ENCODE measurements at regions not wholly inside any gene's neighbourhood (a gene's known extent, or its start where the extent isn't known, plus 50 kb on each side); places are given as distances from the start of the nearest gene placed in this dataset.
A peak's percentile ranks its signal among the peaks of the same experiment; 100 is the strongest.
"Not testable (repeated sequence)": the region's sequence is repeated elsewhere in the genome, so short reads cannot be mapped to it uniquely, and the experiment has no call there.

DNA sequence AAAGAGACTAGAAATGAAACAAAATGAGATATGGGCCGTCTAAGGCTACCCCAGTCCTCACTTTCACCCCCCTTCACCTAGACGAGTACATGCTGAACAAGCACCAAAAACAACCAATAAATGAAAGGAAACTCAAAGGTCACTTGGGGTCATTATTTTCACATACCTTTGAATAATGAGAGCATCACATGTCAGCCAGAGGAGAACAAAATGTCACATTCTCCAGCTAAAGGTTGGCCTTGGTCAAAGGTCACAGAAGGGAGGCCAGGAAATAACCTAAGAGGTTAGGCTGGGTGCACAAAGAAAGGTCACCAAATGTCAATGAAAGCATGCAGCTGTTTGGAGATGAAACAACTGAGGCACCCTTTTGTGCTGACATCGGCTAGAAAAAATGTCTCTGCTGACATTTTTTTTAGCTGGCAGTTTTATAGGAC, 288.7 kb upstream of the USP25 start:
- no peak for DNase-seq

DNA sequence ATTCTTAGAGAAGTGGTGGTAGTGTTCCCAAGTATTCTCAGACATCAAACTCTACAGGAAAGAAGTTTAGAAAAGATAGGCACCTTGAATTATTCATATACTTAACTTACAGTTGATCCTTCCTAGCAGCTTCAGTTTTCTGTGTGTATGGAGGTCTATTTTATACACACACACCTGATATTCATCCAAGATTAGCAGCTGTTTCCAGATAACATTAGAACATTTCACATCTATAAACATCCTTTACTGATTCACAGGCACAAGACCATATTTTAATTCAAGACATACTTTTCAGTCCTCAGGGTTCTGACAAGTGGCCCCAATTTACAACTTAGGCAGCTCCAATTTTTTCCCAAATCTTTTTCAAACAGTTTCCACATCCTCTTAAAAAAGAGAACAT, 287.8 kb upstream of the USP25 start:
- DNase-seq: no peak

DNA sequence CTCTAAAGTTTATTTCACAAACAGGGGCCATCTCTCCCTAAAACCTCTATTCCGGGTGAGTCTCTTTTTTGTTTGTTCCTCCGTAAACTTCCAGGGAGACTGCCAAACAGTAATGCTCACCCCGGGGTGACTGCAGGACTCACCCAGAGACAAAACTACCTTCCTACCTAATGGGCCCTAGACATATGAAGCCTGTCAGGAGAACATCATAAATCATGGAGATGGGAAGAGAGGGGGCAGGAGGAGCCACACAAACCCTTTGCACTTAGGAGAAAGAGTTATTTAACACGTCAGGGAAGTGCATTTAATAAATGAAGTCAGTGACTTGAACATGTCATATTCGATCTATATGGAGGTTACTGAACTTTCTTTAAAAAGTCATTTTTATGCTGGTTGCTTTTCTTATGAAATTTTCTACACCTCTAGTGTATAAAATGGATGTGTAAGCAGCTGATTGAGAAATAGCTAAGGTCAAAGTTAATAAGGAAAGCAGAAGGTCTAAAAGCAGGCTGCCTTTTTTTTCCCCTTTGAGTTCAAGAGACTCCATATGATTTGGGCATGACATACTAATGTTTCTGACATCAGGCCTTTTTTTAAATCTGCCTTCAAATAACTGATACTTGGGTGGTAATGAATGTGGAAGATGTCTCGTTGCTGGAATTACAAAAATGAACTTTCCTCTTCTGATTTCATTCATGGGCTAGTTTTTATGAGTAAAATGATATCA, 286.9 kb upstream of the USP25 start:
- no peak for DNase-seq

DNA sequence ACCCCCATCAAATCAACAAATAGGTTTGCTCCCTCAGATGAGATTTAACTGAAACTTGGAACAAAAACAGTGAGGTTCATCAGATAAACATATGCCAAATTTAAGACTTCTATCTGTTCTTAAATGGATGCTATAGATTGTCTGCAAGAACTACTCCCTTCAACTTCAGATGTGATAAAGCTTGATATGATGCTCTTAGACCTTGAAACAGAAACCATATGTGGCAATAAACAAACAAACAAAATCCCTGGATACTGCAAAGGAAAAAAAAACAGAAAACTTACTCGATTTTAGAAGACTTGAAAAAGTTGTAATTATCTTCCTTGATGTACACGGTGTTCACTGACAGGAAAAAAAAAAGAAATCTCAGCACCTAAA, 286.1 kb upstream of the USP25 start:
- no peak for DNase-seq

DNA sequence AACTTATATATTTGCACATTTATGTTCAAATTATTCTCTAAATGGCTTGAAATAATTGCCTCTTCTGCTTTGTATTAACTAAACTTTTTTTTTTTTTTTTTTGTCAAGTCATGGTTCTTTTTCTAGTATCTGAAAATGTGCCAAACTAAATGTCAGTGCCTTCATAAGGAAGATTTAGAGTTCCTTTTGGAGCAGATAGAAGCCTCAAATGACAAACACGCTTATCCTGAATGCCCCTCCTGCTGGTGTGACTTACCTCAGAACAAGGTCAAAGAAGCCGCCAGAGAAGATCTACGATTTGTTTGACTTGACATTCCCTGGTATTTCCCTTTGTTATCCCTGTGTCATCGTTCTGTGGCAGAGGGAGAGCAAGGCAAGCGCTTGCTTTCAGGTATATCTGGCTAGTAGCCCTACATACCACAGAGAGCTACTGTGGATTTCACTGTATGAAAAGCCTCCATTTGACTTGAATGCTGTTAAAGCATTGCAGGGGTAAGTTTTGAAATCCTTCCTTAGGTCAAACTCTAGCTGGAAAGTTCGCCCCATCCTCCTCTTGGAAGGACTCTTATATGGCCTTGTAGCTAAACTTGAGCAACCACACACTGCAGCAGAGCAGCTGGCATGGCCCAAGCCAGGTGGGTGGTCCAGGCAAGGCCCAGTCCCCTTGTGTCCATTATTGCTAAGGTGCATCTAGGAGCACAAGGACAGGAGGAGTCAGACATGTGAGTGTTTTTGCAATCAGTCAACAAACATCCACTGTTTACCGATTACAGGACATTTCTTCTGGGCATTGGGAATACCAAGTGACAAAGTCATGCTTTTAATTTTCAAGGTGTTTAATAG, 285.4 kb upstream of the USP25 start:
- no peak for DNase-seq

DNA sequence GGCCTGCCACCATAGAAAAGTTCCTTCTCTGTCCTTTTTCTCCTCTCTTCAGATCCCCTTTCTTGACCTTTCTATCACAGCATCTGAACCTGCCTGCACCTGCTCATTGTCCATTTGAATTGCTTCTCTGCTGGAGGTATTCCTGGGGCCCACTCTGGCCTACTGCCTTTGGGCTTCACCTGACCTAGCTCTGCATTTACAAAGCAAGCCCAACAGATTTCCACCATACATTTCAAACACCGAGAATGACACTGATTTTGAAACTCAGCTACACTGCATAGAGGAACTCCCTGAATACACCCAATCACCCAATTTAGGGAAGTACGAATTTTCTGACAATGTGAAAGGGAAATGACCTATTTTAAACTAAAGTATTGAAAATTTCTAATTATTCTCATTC, 284.5 kb upstream of the USP25 start:
- DNase-seq: no peak

DNA sequence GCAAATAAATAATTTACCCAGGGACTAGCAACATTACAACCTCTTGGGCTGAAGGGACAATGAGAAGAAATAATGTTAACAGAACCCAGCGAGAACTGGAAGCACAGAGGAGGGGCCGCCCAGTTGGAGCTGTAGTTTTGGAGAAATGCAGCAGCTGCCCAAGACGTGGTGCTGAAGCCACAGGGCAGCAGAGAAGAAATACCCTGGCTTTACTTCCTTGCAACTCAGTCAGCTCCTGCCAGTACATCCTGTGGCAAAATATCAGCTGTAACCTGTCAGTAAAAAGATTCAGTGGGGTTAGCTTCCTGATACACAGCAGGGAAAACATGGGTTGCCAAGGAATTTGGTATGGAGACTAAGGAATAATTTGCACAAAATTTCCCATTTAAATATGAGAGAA, 283.6 kb upstream of the USP25 start:
- no peak for DNase-seq

DNA sequence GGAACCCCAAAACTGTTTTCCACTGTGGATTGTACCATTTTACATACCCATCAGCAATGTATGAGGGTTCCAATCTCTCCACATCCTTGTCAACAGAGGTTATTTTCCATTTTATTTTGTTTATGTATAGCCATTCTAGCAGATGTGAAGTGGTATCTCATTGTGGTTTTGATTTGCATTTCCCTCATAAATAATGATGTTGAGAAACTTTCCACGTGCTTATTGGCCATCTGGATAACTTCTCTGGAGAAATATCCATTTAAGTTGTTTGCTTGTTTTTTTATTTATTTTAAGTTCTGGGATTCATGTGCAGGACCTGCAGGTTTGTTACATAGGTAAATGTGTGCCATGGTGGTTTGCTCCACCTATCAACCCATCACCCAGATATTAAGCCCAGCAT, 280.2 kb upstream of the USP25 start:
- no peak for DNase-seq

DNA sequence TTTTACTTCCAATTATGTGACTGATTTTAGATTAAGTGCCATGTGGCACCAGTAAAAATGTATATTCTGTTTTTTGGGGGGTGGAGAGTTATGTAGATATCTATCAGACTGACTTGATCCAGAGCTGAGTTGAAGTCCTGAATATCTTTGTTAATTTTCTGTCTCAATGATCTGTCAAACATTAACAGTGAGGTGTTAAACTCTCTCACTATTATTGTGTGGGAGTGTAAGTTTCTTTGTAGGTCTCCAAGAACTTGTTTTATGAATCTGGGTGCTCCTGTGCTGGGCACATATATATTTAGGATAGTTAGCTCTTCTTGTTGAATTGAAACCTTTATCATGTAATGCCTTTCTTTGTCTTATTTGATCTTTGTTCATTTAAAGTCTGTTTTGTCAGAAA, 276.5 kb upstream of the USP25 start:
- DNase-seq: no peak

DNA sequence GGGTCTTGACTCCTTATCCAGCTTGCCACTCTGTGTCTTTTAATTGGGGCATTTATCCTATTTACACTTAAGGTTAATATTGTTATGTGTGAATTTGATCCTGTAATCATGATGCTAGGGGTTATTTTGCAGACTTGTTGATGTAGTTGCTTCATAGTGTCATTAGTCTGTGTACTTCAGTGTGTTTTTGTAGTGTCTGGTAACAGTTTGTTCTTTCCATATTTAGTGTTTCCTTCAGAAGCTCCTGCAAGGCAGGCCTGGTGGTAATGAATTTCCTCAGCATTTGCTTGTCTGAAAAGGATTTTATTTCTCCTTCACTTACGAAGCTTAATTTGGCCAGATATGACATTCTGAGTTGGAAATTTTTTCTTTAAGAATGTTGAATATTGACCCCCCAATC, 276.0 kb upstream of the USP25 start:
- not testable (repeated sequence) for DNase-seq

DNA sequence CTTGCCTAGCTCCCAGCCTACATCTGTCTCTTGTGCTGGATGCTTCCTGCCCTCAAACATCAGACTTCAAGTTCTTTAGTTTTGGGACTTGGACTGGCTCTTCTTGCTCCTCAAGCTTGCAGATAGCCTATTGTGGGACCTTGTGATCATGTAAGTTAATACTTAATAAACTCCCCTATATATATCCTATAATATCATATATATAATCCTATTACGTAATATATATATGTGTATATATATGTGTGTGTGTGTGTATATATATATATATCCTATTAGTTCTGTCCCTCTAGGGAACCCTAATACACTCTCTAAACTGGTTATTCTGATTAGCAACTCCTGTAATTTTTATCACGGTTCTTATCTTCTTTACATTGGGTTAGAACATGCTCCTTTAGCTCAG, 274.9 kb upstream of the USP25 start:
- not testable (repeated sequence) for DNase-seq

DNA sequence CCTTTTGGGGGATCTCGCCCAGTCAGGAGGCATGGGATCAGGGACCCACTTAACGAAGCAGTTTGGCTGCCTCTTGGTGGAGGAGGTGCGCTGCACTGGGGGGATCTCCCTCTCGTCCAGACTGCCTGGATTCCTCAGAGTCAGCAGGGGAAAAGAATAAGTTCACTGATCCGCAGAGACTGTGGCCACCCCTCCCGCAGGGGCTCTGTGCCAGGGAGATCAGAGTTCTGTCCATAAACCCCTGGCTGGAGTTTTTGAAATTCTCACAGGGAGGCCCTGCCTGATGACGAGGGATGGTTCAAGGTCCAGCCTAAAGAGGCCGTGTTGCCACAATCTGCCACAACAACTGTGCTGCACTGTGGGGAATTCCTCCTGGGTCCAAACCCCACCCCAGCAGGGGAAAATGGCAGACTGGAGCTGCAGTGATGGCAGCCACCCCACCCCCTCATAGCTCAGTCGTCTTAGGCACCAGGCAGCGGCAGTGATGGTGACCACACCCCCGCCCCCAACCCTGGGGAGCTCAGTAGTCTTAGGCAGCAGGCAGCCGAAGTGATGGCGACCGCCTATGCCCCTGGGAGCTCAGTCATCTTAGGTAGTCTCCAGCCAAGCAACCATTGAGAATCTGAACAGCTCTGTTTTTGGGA, 273.8 kb upstream of the USP25 start:
- DNase-seq: no peak

DNA sequence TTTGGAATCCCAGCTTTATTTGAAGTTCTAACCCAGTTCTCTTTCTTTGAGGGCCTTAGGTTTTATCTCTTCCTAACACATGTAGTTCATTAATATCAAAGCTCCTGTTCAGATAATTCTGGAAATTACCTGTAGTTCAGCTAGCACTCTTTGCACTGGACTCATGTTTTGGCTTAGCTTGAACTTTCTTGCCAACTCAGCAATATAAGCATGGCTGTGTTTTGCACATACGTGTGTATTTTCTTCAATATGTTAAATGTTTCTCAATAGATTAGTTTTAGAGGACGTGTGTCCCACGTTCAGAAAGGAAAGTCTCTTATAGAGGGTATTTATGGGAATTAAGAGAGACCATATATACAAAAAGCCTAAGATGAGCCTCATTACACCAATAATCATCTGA, 271.8 kb upstream of the USP25 start:
- DNase-seq: no peak

DNA sequence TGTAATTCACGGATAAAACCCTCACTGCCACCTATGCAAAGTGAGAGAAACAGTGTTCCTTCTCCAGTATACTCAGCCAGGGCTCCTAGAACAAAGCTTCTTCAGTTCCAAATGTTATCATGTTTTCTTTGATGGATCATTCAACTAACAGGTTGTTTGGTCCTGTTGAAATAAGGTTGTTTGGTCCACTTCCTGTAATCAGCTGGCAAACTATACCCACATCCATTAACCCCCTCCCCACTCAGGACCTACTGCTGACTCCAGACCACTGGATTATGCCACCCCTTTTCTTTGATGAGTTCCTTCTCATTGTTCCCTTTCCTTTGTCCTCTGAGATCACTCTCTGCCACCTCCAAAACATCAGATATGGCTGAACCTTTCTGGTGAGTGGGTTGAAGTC, 267.7 kb upstream of the USP25 start:
- no peak for DNase-seq

DNA sequence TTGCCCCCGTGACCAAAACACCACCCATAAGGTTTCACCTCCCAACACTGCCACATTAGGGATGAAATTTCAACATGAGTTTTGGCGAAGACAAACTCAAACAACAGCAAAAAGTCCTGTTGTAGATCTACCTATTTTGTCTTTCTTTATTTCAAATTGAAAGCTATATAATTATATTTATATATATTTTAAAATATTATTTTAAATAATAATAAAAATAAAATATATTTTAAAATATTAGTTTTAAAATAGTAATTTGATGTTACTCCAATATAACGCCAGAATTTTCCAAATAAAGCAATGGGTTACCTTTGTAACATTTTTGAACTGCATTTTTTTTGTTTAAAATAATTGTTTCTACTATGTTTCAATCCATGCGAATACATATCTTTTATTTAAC, 263.5 kb upstream of the USP25 start:
- no peak for DNase-seq

DNA sequence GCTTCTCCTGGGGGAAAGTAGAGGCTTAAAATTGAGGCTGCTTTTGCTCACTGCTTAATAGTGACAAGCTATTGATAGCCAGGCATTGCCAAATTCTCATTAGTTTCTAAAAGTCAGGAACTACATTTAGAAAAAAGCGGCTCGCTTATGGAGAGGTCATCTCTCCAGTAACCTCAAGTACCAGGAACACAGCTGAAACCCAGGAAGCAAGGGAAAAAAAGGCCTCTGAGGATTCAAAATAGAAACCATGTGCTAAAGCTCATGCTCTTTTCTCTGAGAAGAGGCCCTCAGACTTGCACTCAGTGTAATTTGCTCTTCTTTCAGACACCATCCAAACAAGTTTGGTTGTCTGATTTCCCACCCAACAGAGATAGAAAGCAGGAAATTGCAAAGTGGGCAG, 261.4 kb upstream of the USP25 start:
- no peak for DNase-seq

DNA sequence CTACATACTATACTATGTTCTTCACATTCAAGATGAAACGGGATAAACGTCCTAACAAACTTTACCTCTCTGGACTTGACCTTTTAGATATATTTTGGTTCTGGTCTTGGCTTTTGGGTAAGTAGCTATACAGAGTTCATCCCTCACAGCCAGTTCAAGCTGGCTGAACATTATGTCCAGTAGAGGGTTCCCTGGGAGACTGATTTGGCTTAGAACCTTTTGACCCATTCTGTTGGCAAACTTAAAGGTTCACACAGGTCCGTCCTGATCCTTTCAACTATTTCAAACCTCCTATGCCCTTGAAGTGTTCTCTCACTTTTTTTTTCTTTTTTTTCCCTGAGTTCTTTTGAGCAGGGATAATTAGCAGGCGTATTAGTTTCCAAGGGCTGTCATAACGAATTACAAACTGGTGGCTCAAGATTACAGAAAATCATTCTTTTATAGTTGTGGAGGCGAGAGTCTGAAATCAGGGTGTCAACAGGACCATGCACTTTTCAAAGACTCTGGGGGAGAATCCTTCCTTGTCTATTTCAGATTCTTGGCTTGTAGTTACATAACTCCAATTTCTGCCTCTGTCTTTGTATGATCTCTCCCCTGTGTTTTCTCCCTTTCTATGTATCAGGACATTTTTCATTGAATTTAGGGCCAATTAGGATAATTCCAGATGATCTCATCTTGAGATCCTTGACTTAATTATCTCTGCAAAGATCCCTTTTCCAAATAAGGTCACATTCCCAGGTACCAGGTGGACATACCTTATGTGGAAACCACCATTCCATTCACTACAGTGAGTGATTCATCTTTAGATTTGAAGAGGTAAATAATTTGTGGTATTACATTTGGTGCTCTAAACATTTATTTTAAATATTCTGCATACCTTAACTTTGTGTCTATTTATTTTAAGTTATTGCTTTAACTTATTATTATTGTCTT, 257.4 kb upstream of the USP25 start:
- no peak for DNase-seq

DNA sequence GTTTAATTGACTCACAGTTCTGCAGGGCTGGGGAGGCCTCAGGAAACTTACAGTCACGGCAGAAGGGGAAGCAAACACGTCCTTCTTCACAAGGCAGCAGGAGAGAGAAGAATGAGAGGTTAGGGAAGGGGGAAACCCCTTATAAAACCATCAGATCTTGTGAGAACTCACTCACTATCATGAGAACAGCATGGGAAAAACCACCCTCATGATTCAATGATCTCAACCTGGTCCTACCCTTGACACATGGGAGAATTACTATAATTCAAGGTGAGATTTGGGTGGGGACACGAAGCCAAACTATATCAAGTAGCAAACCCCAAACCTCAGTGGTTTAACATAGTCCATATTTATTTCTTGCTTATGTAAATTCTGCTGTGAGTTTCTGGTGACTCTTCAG, 252.0 kb upstream of the USP25 start:
- not testable (repeated sequence) for DNase-seq

DNA sequence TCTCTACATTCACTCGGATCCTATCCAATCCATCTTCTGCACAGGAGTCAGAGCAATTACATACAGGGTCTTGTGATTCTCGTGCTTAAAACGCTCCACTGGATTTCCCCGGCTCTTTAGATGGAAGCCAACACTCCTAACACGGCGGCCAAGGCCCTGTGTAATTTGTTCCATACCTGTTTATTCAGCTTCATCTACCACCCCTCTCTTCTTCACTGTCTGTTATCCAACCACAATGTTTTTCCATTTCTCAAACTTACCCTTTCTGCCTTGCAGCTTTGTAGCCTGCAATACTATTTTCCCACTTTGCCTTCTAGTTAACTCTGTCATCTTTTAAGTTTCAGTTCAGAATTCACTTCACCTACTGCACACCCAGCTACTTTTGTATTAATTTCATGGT, 249.6 kb upstream of the USP25 start:
- DNase-seq: no peak

DNA sequence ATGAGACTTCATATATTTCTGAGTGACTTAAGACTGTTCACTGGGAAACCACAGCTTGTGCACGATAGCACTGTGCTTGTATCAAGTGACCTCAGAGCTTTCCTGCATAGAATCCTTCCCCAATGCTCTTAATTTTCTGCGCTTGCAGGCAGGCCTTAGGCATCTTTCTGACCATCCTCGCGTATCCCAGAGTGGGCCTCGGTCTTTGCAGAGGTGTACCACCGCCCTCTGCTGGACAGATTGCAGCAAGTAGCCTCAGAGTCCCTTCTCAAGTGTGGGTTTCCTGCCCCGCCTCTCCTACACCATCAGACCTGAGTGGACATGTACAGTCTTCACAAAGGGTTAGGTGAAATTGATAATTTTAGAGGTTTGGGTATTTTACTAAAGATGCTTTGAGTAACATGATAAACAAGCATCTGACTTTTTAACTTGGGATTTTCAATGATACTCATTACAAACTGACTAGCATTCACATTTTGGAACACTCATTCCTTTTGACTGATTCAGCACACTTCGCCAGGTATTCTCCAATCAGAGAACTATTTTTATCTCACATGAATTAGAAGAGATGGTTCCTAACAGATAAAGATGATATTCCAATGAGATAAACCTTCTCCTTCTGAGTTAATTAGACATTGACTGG, 246.5 kb upstream of the USP25 start:
- peak; percentile 82 for DNase-seq

DNA sequence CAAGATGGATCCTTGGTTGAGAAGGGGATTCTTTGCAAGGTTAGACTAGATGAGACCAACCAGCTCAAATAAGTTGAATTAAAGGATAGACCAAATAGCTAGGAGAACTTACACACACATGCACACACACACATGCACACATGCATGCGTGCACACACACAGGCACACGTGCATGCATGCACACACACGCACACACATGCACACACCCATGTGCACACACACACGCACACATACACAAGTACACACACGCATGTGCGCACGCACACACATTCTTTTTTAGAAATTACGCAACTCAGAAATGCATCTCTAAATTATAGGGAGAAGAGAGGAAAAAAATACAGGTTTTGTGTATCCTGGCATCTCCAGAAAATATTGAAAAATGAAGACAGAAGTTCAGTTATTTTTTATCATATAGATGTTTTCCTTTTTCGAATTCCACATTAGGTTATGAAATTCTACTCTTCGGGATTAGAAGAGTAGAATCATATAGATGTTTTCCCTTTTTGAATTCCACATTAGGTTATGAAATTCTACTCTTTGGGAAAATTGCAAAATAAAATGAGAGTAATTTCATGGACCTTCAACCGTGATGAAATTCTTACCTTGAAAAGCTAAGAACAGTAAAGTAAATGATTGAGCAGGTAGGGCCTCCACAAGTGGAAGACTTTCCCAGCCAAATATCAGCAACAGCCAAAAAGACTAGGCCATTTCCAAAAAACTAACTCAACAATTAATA, 243.2 kb upstream of the USP25 start:
- DNase-seq: no peak

DNA sequence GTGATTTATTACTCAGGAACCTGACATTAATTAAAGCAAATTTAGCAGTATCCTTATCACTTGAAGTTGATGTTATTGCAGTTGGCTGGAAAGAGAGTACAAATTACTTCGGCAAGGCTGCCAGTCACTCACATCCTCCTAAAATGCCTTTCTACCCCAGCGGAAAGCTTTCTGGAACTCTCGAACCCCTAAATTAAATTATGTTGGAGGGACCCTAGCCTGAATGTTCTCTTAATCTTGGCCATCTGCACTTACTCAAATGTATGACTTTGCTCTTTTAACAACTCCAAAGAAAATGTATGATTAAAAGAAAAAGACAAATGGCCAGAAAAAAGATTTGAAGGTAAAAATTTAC, 242.6 kb upstream of the USP25 start:
- no peak for DNase-seq
